H1 (cell line): ENCODE measurements at regions not wholly inside any gene's neighbourhood (a gene's known extent, or its start where the extent isn't known, plus 50 kb on each side); places are given as distances from the start of the nearest gene placed in this dataset.

Experiments
- CBX8 ChIP-seq: fragments of 300-800, 300-1000 bp; sonication (generic); IDR thresholded peaks from 2 replicates; pipeline ENCODE4 v1.7.1; 2016; ENCODE audit warnings: low read depth, low read length, borderline replicate concordance

DNA sequence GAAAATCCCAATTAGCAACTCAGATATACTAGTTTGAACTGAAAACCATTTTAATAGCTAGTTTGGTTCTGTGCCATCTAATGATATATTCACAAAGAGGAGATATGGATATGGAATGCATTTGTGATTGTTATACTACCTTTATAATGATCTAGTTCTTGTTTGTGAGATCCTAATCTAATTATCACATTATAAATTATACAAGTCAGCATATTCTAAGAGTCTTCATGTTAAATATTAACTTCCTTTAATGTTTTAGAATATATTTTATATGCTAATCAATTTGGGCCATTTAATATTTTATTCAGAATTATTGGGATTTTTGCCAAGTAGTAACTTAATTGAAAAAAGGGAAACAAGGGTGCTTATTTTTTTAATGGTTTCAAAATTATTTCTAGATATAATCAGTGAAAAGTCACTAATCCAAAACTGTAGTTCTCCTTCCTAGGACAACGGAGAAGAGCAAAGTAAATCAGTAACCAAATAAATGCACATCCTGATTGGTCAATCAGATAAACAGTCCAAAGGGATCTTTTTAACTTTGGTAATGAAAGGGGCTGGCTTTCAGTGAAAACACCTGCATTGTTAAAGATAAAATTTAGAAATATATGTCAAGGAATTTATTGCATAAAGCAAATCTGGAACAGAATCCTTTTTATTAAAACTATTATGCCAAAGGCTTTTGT is 173.9 kb upstream of the MEOX2 start (continued):
- no peak for TF ChIP-seq CBX8
- TF ChIP-seq, all 59 proteins: peak for 0
